HG02884 (cell line): ENCODE measurements at regions not wholly inside any gene's neighbourhood (a gene's known extent, or its start where the extent isn't known, plus 50 kb on each side); places are given as distances from the start of the nearest gene placed in this dataset.

Source experiments
- ATAC-seq: cut with Tn5 transposase; IDR thresholded peaks from one replicate; pipeline ENCODE4 v1.9.1; 2021; ENCODE audit warnings: mild to moderate bottlenecking, moderate library complexity; ENCODE audit not compliant: unreplicated experiment

DNA sequence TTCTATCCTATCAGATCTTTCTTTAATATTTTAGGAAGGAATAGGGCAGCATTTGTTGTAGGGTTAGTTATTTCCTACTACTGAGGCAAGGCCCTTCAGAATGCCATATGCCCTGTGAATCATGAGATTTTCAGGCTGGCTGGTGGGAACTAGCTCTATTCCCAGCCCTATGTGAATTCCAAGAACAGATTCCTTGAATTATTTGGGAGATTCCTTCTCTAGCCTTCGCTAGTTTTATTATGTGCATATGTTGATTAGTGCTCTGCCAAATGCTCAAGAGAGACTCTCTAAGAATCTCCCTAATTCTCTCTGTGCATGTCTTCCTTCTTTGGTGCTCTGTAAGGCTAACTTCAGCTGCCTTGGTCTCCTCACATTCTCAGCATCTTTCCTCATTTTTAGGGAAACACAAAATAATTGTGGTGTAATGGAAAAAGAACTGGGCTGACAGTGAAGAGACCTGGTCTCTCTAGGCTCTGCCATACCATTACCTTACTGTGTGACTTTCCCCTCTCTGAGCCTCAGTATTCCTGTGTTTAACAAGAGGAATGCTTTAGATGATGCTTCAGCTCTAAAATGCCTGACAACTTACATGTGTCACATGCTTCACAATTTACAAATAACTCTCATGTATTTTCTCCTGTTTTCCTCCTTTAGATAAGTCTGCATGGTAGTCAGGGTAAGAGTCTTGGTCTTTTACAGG is 79.7 kb downstream of the VMA21 start:
- ATAC-seq = no peak

DNA sequence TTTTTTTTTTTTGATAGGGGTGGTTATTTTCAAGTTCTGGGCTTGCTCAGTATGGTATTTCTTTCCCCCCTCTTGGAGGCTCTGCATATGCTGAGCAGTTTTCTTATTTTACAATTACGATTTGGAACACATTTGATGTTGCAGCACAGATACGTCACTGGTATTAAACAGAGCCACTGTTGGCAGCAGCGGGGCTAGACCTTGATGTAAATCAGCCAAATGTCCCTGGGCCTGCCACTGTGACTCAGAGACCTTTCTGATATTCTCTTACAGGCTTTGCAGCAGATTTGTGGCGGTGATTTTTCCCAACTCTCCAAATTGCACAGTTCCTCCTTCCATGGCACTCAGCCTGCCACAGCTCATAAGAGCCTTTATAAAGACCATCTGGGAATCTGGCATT is 81.1 kb downstream of the VMA21 start:
- no peak for ATAC-seq

DNA sequence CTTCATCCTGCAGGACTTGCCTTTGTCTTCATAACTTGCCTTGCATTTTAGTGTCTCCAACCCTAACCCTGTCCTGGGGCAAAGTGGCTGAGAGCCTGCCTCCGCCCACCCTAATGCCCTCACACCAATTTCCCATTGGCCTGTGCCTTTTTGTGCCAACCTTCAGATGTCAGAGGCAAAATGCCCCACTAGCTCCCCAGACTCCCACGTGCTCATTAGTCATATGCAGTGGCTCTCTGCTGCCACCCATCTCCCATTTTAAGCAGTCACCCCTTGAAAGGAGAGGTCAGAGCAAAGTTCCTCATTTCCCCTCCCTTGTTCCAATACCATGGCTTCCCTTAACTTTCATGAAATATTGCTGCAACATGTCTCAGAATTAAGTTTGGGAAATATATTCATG is 74.8 kb upstream of the PASD1 start:
- ATAC-seq = peak; percentile 63

DNA sequence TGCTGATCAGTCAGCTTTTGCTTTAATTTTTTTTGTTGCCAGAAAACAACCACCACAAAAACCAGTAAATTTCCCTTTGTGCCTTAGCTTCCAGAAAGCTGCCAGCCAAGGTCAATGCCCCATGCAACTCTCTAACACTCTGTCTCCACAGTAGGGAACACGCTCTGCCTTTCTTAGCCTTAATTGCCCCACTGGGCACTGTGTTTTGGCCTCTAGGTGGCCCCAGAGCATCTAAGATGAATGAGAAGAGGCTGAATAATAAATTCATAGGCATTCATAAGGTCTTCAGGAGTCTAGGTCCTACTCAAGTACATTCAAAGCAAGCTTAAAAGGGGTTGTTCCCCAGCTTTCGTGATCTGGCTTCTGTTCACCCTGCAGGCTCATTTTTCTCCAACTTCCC is 57.7 kb upstream of the PASD1 start:
- no peak for ATAC-seq

DNA sequence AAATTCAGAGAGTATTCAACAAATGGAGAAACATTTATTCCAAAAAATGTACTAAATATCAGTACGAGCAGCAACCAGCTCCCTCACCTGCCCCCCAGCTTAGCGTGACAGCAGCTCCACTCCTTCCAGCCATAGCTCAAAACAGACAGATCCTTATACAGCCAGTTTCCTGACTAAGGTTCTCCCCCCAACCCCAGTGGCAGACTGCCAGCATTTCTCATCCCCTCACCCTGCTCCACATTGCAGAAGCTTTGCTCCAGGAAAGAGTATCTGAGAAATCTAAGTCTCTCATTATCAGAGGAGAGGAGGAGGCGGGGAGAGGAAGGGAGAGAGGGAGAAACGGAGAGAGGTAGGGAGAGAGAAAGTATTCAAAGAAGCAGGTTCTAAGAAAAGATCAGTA is 53.3 kb upstream of the PASD1 start:
- ATAC-seq = no peak

DNA sequence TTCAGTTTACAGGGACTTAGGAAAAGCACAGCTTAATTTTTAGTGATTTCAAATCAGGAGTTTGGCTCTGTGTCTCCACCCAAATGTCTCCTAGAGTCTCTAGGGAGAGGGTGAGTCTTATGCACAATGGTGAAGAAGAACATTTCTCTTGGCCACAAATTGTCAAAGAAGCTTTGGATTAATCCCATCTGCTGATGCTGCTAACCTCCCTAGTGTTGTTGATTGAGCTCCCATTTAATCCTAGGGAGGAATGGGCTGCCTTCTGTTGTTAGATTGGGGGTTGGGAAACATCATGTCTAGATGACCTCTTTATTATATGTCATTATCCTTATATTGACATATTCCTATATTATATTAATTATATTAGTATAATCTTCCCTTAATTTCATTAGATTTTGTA is 50.0 kb upstream of the PASD1 start:
- no peak for ATAC-seq
